GM23338 (cell line): ENCODE measurements at regions not wholly inside any gene's neighbourhood (a gene's known extent, or its start where the extent isn't known, plus 50 kb on each side); places are given as distances from the start of the nearest gene placed in this dataset.

ENCODE experiments used
- ATAC-seq: fragments of 200-7000 bp; cut with Tn5 transposase; 3 replicates; pipeline ENCODE4 v1.9.1; 2020
- DNase-seq: peaks from one replicate; pipeline ENCODE4 v3.0.0-alpha.2; 2015; ENCODE audit warnings: low spot score
- H2AFZ ChIP-seq: fragments of 200-600 bp; sonication (generic); 2 replicates; pipeline ENCODE4 v1.8.0; 2016; ENCODE audit warnings: antibody characterized with exemption, mild to moderate bottlenecking, moderate library complexity
- H3F3A ChIP-seq: fragments of 200-600 bp; sonication (generic); replicated peaks from 2 replicates; pipeline ENCODE4 v1.8.0; 2017; ENCODE audit warnings: antibody characterized with exemption, mixed run types, low read depth
- H3K27ac ChIP-seq: fragments of 200-600 bp; sonication (generic); 2 replicates; pipeline ENCODE4 v1.6.1; 2016; ENCODE audit warnings: low read depth
- H3K27me3 ChIP-seq: fragments of 200-600 bp; sonication (generic); 2 replicates; pipeline ENCODE4 v1.8.0; 2016; ENCODE audit warnings: mild to moderate bottlenecking, mixed run types, moderate library complexity; ENCODE audit not compliant: insufficient read depth
- H3K36me3 ChIP-seq: fragments of 200-600 bp; sonication (generic); 2 replicates; pipeline ENCODE4 v1.8.0; 2016; ENCODE audit warnings: mild to moderate bottlenecking; ENCODE audit not compliant: insufficient read depth
- H3K4me1 ChIP-seq: fragments of 200-600 bp; sonication (generic); 2 replicates; pipeline ENCODE4 v1.8.0; 2016; ENCODE audit warnings: mild to moderate bottlenecking, moderate library complexity; ENCODE audit not compliant: insufficient read depth
- H3K4me2 ChIP-seq: fragments of 200-600 bp; sonication (generic); 2 replicates; pipeline ENCODE4 v1.7.1; 2017; ENCODE audit warnings: mixed run types
- H3K4me3 ChIP-seq: fragments of 200-600 bp; sonication (generic); 2 replicates; pipeline ENCODE4 v1.6.1; 2016; ENCODE audit warnings: mixed run types
- H3K79me2 ChIP-seq: fragments of 200-600 bp; sonication (generic); replicated peaks from 2 replicates; pipeline ENCODE4 v1.8.0; 2017; ENCODE audit warnings: mild to moderate bottlenecking; ENCODE audit not compliant: insufficient read depth
- H3K9me2 ChIP-seq: fragments of 200-600 bp; sonication (generic); 2 replicates; pipeline ENCODE4 v1.8.0; 2017; ENCODE audit not compliant: insufficient read depth
- H4K20me1 ChIP-seq: fragments of 200-600 bp; sonication (generic); replicated peaks from 2 replicates; pipeline ENCODE4 v1.8.0; 2017; ENCODE audit warnings: mild to moderate bottlenecking; ENCODE audit not compliant: insufficient read depth
- H3K27ac Mint-ChIP-seq: 2 replicates; pipeline ENCODE4 v1.8.0; 2020; ENCODE audit warnings: inconsistent platforms, mild to moderate bottlenecking, moderate library complexity, mixed read lengths
- H3K27me3 Mint-ChIP-seq: 3 replicates; pipeline ENCODE4 v1.8.0; 2022; ENCODE audit warnings: low read depth, mild to moderate bottlenecking, moderate library complexity, mixed read lengths, inconsistent platforms; ENCODE audit not compliant: insufficient read depth, poor library complexity
- H3K36me3 Mint-ChIP-seq: 3 replicates; pipeline ENCODE4 v1.8.0; 2021; ENCODE audit warnings: low read depth, mild to moderate bottlenecking, inconsistent platforms, moderate library complexity, mixed read lengths
- H3K4me1 Mint-ChIP-seq: 3 replicates; pipeline ENCODE4 v1.8.0; 2020; ENCODE audit warnings: mild to moderate bottlenecking, inconsistent platforms, mixed read lengths
- H3K4me3 Mint-ChIP-seq: 3 replicates; pipeline ENCODE4 v1.8.0; 2021; ENCODE audit warnings: moderate library complexity, mild to moderate bottlenecking, inconsistent platforms, mixed read lengths
- H3K9me3 Mint-ChIP-seq: 3 replicates; pipeline ENCODE4 v1.8.0; 2020; ENCODE audit warnings: moderate library complexity, mild to moderate bottlenecking, inconsistent platforms, mixed read lengths
- CREB1 ChIP-seq: fragments of 250-450 bp; sonication (Bioruptor Pico); IDR thresholded peaks from 2 replicates; pipeline ENCODE4 v1.5.0; 2020; ENCODE audit warnings: low read depth, mild to moderate bottlenecking, moderate library complexity
- NANOG ChIP-seq: IDR thresholded peaks from 2 replicates; pipeline ENCODE4 v1.6.1; 2016; ENCODE audit warnings: antibody characterized with exemption, borderline replicate concordance
- POLR2AphosphoS5 ChIP-seq: IDR thresholded peaks from 2 replicates; pipeline ENCODE4 v1.6.1; 2016; ENCODE audit warnings: antibody characterized with exemption, low read depth
- TF ChIP-seq, protein P1 (sequence below): fragments of 250-450 bp; sonication (Bioruptor Pico); IDR thresholded peaks from 2 replicates; pipeline ENCODE4 v1.5.0; 2020; ENCODE audit warnings: mild to moderate bottlenecking, moderate library complexity
- TF ChIP-seq, protein P2 (sequence below): IDR thresholded peaks from 2 replicates; pipeline ENCODE4 v1.6.1; 2016; ENCODE audit warnings: antibody characterized with exemption

DNA sequence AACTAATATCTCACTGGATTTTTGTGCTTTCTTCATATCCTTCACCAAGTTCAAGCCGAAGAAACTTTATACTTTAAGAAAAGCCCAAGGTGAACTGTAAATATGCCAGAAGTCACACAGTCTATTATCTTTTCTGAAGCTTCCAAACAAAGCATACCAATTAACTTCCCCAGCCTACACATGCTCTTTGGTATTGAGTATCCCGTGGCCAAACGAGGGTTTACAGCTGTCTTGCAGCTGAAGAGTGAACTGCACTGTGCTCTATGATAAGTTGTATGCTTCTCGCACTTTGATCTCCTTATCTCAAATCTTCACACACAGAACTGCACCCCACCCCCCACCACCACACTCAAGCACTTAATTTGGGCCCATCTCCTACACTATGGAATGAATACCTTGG lies 215.6 kb upstream of the VEPH1 start (continued):
- TF ChIP-seq, protein P1, sequence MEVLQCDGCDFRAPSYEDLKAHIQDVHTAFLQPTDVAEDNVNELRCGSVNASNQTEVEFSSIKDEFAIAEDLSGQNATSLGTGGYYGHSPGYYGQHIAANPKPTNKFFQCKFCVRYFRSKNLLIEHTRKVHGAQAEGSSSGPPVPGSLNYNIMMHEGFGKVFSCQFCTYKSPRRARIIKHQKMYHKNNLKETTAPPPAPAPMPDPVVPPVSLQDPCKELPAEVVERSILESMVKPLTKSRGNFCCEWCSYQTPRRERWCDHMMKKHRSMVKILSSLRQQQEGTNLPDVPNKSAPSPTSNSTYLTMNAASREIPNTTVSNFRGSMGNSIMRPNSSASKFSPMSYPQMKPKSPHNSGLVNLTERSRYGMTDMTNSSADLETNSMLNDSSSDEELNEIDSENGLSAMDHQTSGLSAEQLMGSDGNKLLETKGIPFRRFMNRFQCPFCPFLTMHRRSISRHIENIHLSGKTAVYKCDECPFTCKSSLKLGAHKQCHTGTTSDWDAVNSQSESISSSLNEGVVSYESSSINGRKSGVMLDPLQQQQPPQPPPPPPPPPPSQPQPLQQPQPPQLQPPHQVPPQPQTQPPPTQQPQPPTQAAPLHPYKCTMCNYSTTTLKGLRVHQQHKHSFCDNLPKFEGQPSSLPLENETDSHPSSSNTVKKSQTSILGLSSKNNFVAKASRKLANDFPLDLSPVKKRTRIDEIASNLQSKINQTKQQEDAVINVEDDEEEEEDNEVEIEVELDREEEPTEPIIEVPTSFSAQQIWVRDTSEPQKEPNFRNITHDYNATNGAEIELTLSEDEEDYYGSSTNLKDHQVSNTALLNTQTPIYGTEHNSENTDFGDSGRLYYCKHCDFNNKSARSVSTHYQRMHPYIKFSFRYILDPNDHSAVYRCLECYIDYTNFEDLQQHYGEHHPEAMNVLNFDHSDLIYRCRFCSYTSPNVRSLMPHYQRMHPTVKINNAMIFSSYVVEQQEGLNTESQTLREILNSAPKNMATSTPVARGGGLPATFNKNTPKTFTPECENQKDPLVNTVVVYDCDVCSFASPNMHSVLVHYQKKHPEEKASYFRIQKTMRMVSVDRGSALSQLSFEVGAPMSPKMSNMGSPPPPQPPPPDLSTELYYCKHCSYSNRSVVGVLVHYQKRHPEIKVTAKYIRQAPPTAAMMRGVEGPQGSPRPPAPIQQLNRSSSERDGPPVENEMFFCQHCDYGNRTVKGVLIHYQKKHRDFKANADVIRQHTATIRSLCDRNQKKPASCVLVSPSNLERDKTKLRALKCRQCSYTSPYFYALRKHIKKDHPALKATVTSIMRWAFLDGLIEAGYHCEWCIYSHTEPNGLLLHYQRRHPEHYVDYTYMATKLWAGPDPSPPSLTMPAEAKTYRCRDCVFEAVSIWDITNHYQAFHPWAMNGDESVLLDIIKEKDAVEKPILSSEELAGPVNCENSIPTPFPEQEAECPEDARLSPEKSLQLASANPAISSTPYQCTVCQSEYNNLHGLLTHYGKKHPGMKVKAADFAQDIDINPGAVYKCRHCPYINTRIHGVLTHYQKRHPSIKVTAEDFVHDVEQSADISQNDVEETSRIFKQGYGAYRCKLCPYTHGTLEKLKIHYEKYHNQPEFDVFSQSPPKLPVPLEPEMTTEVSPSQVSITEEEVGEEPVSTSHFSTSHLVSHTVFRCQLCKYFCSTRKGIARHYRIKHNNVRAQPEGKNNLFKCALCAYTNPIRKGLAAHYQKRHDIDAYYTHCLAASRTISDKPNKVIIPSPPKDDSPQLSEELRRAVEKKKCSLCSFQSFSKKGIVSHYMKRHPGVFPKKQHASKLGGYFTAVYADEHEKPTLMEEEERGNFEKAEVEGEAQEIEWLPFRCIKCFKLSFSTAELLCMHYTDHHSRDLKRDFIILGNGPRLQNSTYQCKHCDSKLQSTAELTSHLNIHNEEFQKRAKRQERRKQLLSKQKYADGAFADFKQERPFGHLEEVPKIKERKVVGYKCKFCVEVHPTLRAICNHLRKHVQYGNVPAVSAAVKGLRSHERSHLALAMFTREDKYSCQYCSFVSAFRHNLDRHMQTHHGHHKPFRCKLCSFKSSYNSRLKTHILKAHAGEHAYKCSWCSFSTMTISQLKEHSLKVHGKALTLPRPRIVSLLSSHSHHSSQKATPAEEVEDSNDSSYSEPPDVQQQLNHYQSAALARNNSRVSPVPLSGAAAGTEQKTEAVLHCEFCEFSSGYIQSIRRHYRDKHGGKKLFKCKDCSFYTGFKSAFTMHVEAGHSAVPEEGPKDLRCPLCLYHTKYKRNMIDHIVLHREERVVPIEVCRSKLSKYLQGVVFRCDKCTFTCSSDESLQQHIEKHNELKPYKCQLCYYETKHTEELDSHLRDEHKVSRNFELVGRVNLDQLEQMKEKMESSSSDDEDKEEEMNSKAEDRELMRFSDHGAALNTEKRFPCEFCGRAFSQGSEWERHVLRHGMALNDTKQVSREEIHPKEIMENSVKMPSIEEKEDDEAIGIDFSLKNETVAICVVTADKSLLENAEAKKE (CRISPR knock-in tag) = no peak
- TF ChIP-seq POLR2AphosphoS5 (no peak), NANOG (no peak)

DNA sequence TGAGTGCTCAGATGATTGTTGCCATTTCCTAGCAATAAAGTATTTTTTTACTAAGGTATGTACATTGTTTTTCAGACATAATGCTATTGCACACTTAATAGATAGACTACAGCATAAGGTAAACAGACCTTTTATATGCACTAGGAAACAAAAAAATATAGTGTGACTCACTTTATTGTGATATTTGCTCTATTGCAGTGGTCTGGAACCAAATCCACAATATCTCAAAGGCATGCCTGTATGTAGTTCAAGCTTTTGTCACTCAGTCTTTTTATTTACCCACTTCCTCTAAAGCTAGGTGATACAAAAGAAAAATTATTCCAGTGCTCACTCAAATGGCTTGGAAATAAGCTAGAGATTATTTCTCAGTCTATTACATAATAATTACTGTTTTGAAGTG lies 209.9 kb upstream of the VEPH1 start:
- H3K27me3 ChIP-seq = no peaks in the 10 kb centered on the region
- no peaks in the 10 kb centered on the region for H3K4me1 ChIP-seq
- no peaks in the 10 kb centered on the region for H3K36me3 Mint-ChIP-seq
- no peaks in the 10 kb centered on the region for H3K9me3 Mint-ChIP-seq
- no peak overlapping the region for H2AFZ ChIP-seq
- no peak overlapping the region for H3K4me2 ChIP-seq
- no peaks in the 10 kb centered on the region for H3F3A ChIP-seq
- no peaks in the 10 kb centered on the region for H3K36me3 ChIP-seq
- no peak overlapping the region for H3K4me3 Mint-ChIP-seq
- 0 out of 2 replicates have a peak, but pooled peaks cover 6% of the 10 kb centered on the region for H3K9me2 ChIP-seq
- H3K27ac Mint-ChIP-seq = no peak overlapping the region
- no peaks in the 10 kb centered on the region for H3K79me2 ChIP-seq
- no peak overlapping the region for H3K4me3 ChIP-seq
- TF ChIP-seq CREB1 (CRISPR knock-in tag) = no peak
- TF ChIP-seq, protein P2, sequence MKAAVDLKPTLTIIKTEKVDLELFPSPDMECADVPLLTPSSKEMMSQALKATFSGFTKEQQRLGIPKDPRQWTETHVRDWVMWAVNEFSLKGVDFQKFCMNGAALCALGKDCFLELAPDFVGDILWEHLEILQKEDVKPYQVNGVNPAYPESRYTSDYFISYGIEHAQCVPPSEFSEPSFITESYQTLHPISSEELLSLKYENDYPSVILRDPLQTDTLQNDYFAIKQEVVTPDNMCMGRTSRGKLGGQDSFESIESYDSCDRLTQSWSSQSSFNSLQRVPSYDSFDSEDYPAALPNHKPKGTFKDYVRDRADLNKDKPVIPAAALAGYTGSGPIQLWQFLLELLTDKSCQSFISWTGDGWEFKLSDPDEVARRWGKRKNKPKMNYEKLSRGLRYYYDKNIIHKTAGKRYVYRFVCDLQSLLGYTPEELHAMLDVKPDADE = no peak
- ATAC-seq (no peak), DNase-seq (no peak)
- H3K27me3 Mint-ChIP-seq = peaks cover under 1% of the 10 kb centered on the region
- no peak overlapping the region for H3K27ac ChIP-seq
- no peaks in the 10 kb centered on the region for H3K4me1 Mint-ChIP-seq
- no peaks in the 10 kb centered on the region for H4K20me1 ChIP-seq
